ENCODE measurements at regions not wholly inside any gene's neighbourhood (a gene's known extent, or its start where the extent isn't known, plus 50 kb on each side); places are given as distances from the start of the nearest gene placed in this dataset.
"Not testable (repeated sequence)": the region's sequence is repeated elsewhere in the genome, so short reads cannot be mapped to it uniquely, and the experiment has no call there.

DNA sequence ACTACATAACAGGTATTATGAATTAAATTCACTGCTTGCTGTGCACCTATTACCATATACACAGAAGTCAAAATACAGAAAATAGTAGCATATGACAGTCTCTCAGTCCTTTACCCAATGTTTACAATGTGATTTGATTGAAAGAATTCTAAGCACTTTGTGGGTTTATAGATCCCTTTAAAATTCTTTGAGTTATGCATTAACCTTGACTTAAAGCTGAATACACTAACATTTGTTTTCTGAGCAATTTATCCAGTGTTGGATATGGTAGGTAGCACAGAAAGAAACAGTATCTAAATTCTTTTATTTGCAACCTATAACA, 230.8 kb upstream of the DDI1 start:
- DNase-seq (ENCODE audit: low read depth in 2 of 2): no peak

DNA sequence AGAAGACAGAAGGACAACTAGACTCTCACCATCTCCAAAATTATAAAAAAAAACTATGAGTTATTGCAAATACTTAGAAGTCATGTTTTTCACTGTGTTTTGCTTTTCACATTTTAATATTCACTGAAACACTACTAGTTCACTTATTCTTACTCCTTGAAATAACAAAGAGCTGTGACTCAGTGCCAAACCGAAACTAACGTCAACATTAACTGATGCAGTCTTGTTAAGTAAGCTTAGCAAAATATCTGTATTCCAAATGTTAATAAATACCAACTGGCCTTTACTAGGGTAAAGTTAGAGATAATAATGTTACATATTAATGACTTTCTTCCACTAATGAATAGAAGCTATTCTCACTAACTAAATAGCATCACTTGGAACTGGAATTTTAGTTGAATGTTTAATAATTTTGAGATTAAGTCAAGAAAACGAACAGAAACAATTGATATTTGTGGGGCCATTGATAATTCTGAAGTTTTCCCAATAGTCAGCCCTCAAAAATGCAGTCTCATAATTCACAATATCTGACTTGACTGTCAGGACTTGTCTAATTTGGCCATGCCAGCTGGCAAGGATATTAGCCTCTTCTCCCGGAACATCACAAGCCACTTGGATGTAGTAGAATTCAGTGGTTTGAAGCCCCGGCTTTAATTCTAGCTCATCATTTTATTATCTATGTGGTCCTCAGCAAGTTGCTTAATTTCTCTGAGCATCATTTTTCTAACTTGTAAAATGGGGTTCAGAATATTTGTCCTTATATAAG, 230.1 kb upstream of the DDI1 start:
- DNase-seq (ENCODE audit: low read depth in 2 of 2): peak; percentile 51 to 57

DNA sequence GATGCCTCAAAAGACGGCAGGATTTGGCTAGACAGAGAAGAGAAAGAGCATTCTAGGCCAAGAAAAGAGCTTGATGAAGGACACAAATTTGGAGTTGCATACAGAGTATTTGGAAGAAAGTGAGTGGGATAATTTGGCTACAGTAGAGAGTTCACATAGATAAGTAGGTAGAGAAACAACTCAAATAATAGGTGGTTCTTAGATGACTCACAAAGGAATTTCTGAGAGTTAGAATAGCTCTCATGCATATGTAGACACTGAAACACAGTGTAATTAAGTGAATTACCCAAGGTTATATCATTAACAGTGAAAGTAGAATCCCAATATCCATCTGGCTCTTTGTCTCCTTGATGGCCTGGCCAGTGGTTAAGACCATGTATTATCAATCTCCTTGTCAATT, 228.6 kb upstream of the DDI1 start:
- DNase-seq (ENCODE audit: low read depth in 2 of 2): no peak

DNA sequence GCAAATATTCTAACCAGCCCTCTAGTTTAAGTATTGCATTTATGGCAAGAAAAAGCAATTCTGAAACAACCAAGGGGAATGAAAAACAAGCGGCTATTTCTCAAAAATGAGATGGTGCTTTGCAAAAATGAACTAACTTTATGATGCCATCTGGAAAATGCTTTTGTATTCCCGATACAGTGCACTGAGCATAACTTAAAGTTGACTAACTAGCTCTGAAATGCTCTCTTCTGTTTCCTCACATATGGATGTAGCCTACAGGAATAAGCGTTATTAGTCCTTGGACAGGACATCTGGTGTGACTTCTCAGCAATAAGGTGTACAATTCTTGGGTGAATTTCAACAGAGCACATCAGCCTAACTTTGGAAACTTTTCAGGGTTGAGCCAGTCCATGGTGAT, 228.2 kb upstream of the DDI1 start:
- DNase-seq (ENCODE audit: low read depth in 2 of 2): no peak

DNA sequence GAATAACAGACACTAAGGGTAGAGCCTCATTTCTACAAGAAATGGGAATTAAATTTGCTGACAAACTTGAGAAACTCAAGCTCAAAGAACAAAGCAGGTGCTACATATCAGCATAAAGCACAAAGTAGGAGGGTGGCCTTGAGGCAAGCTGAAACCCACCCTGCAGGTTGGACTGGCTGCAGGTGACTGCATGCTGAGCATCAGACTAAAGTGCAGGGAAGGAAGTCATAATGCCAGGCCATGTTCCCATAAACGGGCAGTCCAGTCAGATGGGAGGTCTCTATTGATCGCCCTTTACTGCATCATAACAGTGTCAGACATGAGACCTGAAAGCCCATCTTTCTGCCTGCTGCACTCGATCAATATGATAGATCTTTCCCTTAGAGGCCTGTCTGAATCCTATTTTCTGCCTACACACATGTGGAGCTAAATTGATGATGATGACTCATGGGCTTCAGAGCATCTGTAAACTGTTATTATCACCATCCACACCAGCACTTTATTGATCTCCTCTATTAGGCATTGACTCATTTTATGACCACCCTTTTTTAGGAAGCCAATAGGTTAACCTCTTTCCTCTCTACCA, 224.5 kb upstream of the DDI1 start:
- DNase-seq (ENCODE audit: low read depth in 2 of 2): no peak

DNA sequence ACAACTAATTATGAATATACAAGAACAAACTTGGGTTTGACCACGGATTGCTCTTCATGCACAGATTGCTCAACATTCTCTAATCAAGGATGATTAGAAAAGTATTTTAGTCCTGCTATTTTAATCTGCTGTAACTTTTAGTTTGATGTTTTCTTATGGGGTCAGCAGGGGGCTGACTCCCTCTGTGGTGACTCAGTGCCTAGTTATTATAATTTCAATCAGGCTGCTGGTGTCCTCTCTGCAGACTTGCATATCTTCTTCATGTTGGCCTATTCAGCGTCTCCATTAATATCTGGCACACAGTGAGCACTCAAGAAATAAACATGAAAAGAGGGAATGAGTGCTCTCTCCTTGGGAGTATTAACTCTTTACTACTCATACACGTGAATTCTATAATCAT, 223.8 kb upstream of the DDI1 start:
- DNase-seq (ENCODE audit: low read depth in 2 of 2): no peak

DNA sequence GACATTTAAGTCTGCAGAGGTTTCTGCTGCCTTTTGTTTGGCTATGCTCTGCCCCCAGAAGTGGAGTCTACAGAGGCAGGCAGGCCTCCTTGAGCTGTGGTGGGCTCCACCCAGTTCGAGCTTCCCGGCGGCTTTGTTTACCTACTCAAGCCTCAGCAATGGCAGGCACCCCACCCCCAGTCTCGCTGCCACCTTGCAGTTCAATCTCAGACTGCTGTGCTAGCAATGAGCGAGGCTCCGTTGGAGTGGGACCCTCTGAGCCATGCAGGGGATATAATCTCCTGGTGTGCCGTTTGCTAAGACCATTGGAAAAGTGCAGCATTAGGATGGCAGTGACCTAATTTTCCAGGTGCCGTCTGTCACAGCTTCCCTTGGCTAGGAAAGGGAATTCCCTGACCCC, 216.1 kb upstream of the DDI1 start:
- not testable (repeated sequence) for DNase-seq (ENCODE audit: low read depth in 2 of 2)

DNA sequence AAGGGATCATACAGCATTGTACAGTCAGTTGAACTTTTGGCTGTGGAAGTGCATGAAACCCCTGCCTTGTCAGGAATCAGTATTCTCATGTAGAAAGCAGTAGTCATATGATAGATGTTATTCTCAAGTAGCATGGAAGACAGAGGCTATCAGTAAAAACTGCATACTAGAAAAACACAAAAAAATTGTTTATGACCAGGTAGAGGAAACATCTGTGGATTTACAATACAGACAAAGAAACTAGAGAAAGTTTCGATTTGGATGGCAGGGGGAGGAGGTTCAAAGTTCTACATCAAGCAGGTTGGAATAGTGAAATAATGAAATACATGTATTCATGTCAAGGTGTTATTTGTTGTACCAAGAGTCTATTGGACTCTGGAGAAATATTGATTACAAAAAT, 212.3 kb upstream of the DDI1 start:
- no peak for DNase-seq (ENCODE audit: low read depth in 2 of 2)

DNA sequence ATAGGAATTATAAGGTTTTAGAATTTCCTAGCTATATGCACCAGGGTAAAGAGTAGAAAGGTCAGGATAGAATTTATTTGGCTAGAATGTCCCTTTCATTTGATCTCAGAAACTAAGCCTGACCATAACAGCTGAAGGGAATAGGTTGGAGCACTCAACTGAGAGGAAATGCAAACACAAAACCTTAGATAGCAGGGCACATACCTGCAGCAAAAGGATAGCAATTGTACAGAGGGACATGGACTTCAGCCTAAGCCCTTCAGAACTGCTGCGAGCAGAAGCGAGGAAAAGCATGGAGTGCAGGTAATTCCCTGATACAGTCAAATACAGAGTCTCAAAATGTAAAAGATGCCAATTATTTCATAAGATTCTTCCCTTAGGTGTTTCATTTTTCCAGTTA, 211.0 kb upstream of the DDI1 start:
- DNase-seq (ENCODE audit: low read depth in 2 of 2): no peak

DNA sequence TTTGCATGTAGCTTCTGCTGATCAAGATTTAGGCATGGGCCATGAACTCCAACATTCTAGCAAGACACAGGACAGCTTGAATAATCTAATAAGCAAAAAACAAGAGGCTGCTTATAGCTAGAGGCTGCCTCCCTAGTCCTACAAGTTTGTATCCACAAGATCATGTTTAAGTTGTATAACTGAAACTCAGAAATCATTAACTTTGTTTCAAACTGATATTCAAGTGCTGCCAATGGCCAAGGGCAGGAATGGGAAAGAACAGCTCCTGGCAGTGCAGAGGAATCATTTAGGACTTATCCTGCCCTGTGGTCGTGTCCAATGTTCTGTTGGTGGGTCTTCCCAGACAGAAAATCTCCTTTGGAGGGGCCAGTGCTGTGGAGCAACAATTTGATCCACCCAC, 209.6 kb upstream of the DDI1 start:
- DNase-seq (ENCODE audit: low read depth in 2 of 2): no peak

DNA sequence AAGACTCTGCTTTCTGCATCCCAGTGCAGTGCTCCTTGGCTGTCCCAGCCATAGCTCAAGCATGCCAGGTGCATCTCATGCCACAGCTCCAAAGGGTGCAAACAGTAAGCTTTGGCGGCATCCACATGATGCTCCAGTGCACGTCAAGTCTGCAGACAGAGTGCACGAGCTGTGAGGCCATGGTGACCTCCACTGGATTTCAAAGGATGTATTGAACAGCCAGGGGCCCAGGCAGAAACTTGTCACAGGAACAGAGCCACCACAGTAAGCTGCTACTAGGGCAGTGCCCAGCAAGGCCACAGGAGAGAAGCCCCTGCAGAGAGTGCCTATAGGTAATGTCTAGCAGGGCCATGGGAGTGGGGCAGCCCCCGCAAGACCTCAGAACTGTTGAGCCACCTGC, 206.8 kb upstream of the DDI1 start:
- no peak for DNase-seq (ENCODE audit: low read depth in 2 of 2)

DNA sequence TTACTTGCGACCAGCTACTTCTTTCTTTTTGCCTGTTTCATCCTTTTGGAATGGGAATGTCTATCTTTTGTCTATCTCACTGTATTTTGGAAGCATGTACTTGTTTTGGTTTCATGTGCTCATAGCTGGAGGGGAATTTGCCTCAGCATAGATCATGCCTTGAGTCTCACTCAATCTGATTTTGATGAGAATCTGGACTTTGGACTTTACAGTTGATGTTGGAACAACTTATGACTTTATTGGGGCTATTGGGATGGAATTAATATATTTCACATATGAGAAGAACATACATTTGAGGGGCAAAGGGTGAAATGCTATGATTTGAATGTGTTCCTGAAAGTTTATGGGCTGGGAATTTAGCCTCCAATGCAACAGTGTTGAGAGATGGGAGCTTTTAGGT, 206.2 kb upstream of the DDI1 start:
- DNase-seq (ENCODE audit: low read depth in 2 of 2): no peak

DNA sequence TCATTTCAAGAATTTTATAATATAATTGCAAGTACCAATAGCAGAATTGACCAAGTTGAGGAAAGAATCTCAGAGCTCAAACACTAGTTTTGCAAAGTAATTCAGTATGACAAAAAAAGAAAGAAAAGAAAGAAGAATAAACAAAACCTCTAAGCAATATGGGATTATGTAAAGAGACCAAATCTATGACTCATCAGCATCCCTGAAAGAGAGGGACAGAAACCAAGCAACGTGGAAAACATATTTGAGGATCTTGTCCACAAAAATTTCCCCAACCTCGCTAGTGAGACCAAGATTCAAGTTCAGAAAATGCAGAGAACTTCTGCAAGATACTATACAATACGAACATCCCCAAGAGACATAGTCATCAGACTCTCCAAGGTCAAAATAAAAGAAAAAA, 203.7 kb upstream of the DDI1 start:
- DNase-seq (ENCODE audit: low read depth in 2 of 2): no peak

DNA sequence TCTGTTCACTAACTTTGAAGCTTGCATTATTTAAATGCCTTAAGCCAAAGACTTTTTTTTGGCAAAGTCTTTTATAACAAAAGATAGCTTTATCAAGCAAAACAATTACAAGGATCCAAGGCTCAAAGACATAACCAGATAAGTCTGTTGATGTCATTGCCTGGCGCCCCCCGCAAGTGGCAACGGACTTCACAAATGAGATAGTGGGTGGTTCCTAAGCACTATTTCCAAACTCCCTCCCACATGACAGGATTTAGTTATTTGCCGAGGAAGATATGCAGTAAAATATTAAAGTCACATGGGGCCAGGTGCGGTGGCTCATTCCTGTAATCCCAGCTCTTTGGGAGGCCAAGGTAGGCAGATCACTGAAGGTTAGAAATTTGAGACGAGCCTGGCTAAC, 194.2 kb upstream of the DDI1 start:
- DNase-seq (ENCODE audit: low read depth in 2 of 2): no peak

DNA sequence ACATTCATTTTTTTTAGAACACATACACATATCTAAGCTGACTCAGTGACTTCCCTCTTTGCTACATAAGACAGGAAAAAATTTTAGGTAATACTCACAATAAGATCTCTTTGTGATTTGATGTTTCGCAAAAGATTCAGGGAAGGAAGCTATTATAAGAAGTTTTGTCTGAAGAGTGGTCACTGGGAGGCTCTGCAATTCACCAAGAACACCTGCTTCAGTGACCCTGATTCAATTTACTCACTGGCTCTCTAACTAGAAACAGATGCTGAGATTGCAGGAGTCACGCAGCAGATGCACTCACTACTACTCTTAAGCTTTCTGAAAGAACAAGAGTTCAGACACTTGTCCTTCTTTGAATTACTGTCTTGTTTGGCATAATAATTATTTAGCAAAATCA, 193.6 kb upstream of the DDI1 start:
- DNase-seq (ENCODE audit: low read depth in 2 of 2): peak; percentile 39 to 42

DNA sequence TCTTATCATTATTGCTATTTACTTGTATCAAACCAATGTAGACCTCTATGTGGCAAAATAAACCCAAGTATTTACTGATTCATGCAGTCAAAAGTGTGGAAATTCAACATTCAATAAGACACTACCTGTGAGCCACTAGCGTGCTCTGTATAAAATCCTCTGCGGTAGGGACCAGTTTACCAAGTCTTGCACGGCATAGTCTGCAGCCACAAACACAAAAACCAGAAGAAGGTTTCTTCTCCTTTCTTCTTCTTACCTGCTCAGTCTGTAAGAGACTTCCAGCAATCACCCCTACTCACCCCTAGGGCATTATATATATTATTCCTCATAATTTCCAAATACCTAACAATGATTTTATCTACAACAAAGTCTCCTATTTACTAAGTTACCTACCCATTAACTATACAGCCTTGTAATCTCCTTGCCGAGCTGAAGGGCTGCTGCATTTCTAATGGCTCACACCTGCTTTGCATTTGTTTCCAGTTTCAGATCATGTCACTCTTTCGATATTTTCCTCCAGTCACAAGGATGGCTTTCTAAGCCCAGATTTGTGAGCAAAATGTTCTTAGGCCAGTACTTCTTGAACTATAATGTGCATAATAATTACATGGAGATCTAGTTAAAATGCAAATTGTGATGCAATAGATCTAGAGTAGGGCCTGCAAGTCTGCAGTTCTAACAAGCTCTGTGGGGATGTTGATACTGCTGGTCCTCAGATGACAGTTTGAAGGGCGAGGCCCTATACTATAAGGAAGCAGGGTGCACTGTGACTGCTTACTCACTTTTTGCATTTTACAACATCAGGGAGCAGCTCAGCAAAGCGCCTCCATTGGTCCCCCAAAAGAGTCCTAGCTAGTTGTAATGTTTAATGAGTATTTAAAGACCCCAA, 191.9 kb upstream of the DDI1 start:
- DNase-seq (ENCODE audit: low read depth in 2 of 2): no peak

DNA sequence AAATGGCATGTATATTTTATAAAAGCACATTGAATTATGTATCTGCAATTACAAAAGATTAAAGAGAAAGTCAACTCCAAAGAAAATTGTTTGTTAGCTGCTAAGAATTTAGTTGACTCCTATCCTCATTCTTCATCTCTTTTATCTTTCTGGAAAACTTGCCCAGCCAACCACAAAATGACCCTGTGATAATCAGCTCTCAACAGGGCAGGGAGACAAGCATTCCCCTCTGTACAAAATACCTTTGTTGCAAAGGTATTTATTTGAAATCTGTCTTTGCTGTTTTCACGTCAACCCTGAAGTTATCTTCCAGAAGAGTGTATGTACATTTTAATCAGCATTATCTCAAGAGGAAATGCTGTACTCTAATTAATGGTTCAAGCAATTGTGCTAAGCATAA, 191.1 kb upstream of the DDI1 start:
- no peak for DNase-seq (ENCODE audit: low read depth in 2 of 2)

DNA sequence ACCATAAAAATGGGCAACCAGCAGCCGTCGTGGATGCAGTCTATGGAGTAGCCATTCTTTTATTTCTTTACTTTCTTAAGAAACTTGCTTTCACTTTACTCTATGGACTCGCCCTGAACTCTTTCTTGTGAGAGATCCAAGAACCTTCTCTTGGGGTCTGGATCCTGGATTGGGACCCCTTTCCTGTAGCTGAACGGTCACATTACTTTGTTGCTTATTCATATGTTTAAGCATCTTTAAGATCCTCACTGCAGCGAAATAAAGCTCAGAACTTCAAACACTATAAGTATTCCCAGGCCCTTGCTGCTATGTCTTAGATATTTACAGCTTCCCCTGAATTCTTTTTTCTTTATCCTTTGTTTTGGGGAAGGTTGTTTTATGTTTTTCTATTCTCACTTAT, 187.8 kb upstream of the DDI1 start:
- DNase-seq (ENCODE audit: low read depth in 2 of 2): no peak

DNA sequence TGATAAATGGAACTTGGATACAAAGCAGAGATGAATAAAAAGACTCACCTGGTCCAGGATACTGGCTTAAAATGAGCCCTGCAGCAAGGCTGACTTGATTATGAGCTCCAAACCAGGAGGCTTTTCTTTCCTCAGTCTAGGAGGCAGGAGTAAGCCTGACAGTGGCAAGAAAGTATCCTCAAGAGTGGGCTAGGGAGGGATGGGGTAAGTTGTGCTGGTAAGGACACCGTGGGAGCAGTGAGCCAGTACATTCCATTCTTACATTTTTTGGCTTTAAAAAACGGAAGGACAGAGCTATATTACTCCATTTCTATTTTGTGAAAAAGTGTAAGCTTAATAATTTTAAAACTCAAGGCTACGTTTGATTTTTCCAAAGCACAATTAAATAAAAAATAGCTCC, 187.1 kb upstream of the DDI1 start:
- no peak for DNase-seq (ENCODE audit: low read depth in 2 of 2)

DNA sequence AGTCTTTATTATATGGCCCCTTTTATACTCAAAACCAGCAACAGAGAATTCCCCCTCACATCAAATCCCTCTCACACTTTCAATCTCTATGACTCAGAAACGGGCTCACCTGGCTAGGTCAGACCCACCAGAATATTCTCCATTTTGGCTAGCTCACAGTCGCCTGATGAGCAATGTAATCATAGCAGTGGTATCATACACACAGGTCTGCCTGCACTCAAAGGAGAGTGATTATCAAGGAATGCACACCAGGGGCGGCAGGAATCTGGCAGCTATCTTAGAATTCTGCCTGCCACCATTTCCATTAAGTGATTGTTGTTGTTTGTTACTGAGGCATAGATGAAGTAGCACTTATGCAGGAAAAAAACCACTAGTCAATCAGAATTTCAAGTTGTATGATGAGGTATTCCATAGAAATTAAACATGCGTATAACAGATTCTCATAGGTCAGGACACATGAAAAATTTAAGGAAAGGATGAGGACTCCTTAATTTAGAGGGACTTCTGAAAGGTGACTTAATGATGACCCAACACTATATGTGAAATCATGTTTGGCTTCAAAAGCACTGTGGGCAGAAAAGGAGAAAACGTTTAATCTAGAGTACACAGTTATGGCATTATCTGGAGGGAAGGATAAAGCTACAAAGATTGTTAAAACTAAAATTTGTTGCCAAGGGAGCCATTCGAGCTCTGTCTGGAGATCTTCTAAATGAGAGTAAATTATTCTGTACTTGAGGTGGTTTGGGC, 185.8 kb upstream of the DDI1 start:
- DNase-seq (ENCODE audit: low read depth in 2 of 2): no peak

DNA sequence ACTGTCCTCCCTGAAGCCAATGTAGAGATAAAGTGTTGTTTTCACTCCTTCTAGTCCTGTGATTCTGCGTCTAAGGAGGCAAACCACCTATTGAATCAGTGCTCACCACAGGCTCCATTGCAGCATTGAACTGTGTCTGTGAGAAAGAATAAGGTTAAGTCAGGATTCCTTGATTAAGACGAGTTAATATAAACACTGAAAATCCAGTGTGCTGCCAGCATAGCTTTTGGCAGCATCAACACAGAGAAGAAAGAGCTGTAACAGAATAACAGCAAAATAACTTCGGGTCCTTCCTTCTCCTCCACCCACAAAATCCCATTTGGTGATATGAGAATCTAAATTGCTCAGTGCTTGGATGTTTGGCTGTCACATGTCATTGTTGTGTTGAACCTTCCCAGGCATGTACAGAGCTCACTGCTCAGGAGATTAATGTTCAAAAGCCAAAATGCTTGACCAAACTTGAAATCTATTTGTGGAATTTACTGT, 185.2 kb upstream of the DDI1 start:
- peak; percentile 7 to 10 for DNase-seq (ENCODE audit: low read depth in 2 of 2)

Measured in fibroblast of skin of left biceps (primary cell).